ENCODE measurements at regions not wholly inside any gene's neighbourhood (a gene's known extent, or its start where the extent isn't known, plus 50 kb on each side); places are given as distances from the start of the nearest gene placed in this dataset.

- TF ChIP-seq, protein P1, sequence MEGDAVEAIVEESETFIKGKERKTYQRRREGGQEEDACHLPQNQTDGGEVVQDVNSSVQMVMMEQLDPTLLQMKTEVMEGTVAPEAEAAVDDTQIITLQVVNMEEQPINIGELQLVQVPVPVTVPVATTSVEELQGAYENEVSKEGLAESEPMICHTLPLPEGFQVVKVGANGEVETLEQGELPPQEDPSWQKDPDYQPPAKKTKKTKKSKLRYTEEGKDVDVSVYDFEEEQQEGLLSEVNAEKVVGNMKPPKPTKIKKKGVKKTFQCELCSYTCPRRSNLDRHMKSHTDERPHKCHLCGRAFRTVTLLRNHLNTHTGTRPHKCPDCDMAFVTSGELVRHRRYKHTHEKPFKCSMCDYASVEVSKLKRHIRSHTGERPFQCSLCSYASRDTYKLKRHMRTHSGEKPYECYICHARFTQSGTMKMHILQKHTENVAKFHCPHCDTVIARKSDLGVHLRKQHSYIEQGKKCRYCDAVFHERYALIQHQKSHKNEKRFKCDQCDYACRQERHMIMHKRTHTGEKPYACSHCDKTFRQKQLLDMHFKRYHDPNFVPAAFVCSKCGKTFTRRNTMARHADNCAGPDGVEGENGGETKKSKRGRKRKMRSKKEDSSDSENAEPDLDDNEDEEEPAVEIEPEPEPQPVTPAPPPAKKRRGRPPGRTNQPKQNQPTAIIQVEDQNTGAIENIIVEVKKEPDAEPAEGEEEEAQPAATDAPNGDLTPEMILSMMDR (optimal IDR thresholded peaks at IDR 0.05 in 1 of 3, IDR thresholded peaks at IDR 0.05 in 1 of 3, conservative IDR thresholded peaks at IDR 0.05 in 1 of 3; ENCODE audit: extremely low read depth in 1 of 3, insufficient read depth in 2 of 3, low read length in 3 of 3) = no peak
- no peak for TF ChIP-seq EZH2 (IDR thresholded peaks at IDR 0.05; ENCODE audit: low read length)
These were observed 1408.0 kb downstream of the RAPGEF2 start for GRCh38 chr4:160510928-160511327.

All from keratinocyte (primary cell).